Stimulated activated CD4-positive, alpha-beta T cell treated with anti-CD3 and anti-CD28 coated beads, TNF-alpha, amount 100 ng/mL, for 24 hours (primary cell): ENCODE measurements at regions not wholly inside any gene's neighbourhood (a gene's known extent, or its start where the extent isn't known, plus 50 kb on each side); places are given as distances from the start of the nearest gene placed in this dataset.

Experiments used
- DNase-seq, 3 experiments: peaks; one replicate each; pipeline ENCODE4 v3.0.0-alpha.2; 2020; ENCODE audit warnings: low read depth in 3 of 3

GRCh38 chr16:85255777-85256176 lies 143.5 kb upstream of the CIBAR2 start:
- no peak for DNase-seq

GRCh38 chr16:85256190-85256739 lies 144.0 kb upstream of the CIBAR2 start:
- no peak for DNase-seq

GRCh38 chr16:85257483-85257882 lies 145.2 kb upstream of the CIBAR2 start:
- DNase-seq: no peak

- no peak for DNase-seq
Measured at GRCh38 chr16:85258166-85258565, 145.9 kb upstream of the CIBAR2 start.

- no peak for DNase-seq
Measured at GRCh38 chr16:85258629-85259028, 146.4 kb upstream of the CIBAR2 start.

- no peak for DNase-seq
Measured at GRCh38 chr16:85259115-85259831, 147.0 kb upstream of the CIBAR2 start.

DNA sequence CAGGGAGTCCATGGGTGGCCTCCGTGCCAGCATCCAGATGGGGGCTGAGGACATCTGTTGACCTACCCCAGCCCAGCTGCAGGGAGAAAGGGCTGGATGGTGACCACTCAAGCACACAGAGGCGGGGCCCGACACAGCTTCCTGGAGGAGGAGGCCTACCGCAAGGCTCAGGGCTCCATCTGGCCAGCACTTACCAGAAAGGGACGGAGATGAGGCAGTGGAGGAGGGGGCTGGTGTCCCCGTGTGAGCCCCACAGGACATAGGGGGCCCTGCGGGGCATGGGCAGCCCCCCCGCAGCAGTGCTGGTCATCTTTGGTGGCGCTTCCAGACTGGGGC lies 147.5 kb upstream of the CIBAR2 start:
- no peak for DNase-seq

DNA sequence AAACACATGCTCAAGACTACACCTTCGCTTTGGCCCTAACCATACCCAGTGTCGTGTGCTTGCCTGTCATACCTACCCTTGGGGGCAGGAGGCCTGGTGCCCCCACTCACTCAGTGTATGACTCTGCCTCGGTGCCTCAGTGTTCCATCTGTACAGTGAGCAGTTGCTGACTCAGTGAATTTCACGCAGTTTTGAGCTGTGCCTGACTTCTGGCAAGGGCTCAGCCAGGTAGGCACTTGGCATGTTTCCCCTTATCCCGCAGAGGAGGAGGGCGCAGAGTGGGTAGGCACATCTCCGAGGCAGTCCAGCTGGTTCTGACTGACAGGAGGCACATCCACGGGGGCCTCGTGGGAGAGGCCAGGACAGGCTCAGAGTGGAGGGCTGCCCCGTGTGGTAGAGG lies 148.9 kb upstream of the CIBAR2 start:
- no peak for DNase-seq

- DNase-seq: no peak
Measured at GRCh38 chr16:85261657-85262557, 149.6 kb upstream of the CIBAR2 start.

DNA sequence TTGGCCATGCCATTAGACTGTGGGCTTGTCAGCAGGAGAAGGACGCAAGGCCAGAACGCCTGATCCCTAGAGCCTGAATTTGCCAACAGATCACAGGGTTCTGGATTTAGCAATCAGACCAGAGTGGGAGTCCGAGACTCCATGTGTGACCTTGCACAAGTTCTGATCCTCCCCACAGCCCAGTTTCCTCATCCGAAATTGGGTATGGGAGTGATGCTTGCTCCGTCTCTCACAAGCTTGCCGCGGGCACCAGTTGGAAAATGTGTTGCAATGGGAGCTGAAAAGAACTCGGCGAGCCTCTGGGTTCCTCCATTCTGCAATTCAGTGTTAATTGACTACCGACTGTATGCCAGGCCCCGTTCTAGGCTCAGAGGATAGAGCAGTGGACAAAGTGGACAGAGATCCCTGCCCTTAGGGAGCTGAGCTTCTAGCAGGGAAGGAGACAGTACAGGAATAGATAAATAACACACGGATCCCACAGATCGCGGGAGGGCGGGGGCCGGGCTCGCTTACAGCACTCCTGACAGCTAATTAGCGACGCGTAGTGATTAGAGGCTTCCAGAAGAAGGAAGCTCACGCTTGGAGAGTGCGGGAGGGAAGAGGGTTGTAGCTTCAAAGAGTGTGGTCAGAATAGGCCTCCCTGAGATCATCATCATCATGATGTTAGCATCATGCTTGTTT lies 150.4 kb upstream of the CIBAR2 start:
- no peak for DNase-seq

GRCh38 chr16:85263239-85263585 lies 150.9 kb upstream of the CIBAR2 start:
- DNase-seq: no peak

- DNase-seq: no peak
Measured at GRCh38 chr16:85264752-85265151, 152.5 kb upstream of the CIBAR2 start.

DNA sequence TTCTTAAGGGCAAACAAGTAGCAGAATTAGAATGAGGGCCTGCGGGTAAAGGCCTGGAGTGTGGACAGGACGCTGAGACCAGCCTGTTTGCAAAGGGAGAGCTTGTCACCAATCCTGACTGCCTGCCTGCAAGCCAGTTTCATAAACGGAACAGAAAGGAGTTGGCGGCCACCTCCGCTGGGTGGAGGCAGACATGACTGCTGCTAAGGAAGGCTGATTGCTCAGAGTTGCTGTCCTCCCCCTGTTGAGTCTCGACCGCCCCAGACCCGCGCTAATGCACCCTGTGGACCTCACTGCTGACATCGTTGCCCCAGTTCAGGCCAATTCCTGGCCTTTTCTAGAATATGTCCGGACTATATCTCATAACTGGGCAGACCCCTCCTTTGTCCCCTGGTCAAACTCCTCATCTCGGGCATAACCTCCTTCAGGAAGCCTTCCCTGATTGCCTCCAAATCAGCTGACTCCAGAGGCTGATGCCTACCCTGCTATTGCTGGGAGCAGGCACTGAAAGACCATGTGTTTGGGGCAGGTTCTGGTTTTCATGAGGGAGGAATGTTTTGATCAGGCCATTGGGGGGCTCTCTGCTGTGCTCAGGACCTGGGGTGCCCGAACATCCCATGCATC lies 153.0 kb upstream of the CIBAR2 start:
- no peak for DNase-seq

GRCh38 chr16:85265810-85266209 lies 153.5 kb upstream of the CIBAR2 start:
- DNase-seq: no peak

DNA sequence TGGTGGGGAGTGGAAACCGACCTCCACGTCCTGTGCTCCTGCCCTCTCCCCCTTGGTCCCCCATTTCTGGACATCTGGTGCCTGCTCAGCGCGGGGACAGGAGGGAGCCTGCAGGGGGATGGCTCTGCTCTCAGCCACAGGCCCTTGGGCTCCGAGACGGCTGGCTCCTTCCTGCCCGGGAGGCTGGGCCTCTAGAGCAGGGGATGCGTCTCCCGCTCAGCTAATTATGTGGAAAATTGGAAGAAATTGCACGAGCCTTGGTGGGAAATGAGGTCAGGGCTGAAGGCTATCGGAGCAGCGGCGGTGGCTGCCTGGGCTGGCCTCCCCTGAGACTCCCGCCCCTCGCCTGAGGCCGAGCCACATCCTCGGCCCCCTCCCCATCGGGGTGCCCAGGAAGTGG lies 154.6 kb upstream of the CIBAR2 start:
- no peak for DNase-seq

DNA sequence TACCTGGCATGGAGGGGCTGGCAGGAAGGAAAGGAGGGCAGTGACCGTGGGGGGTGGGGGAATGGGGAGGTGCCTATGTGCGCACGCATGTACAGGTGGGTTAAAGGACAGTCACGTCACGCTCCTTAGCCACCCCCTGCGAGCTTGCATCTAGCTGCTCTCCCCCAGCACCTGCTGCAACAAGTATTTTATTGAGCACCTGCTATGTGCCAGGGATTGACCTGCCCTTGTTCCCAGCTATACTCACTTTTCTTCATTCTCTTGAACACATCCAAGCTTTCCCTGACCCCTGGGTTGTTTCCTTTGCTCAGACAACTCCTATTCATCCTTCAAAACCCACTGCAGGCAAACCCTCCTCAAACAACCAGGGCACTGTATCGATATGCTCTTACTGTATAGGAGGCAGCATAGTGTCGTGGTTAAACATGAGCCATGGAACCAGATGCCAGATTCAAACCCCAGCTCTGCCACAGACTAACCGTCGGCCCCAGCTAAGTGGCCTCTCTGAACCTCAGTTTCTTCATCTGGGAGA lies 155.2 kb upstream of the CIBAR2 start:
- DNase-seq: no peak

GRCh38 chr16:85269165-85269564 lies 156.9 kb upstream of the CIBAR2 start:
- no peak for DNase-seq

GRCh38 chr16:85270374-85270773 lies 158.1 kb upstream of the CIBAR2 start:
- no peak for DNase-seq

GRCh38 chr16:85271198-85271597 lies 158.9 kb upstream of the CIBAR2 start:
- DNase-seq: no peak

- DNase-seq: no peak
Measured at GRCh38 chr16:85273293-85273692, 161.0 kb upstream of the CIBAR2 start.

GRCh38 chr16:85274501-85274900 lies 162.2 kb upstream of the CIBAR2 start:
- DNase-seq: no peak

- no peak for DNase-seq
Measured at GRCh38 chr16:85274924-85275323, 162.7 kb upstream of the CIBAR2 start.
